Esophagus muscularis mucosa (tissue), 4 donors: ENCODE measurements at regions not wholly inside any gene's neighbourhood (a gene's known extent, or its start where the extent isn't known, plus 50 kb on each side); places are given as distances from the start of the nearest gene placed in this dataset.

Source experiments
- CTCF ChIP-seq, 3 experiments: fragments of 200-600 bp in 2 of 3; fragments of 450-650 bp in 1 of 3; sonication (generic) in 2 of 3; IDR thresholded peaks; one replicate each; pipeline ENCODE4 v1.5.1; 2017 to 2019; ENCODE audit warnings: antibody characterized with exemption in 3 of 3, mild to moderate bottlenecking in 2 of 3, moderate library complexity in 1 of 3
- EP300 ChIP-seq: sonication (generic); formaldehyde crosslinking; IDR thresholded peaks from one replicate; pipeline ENCODE4 v1.6.1; 2017; ENCODE audit warnings: antibody characterized with exemption
- POLR2A ChIP-seq: fragments of 450-650 bp; IDR thresholded peaks from one replicate; pipeline ENCODE4 v1.6.1; 2017; ENCODE audit warnings: antibody characterized with exemption, moderate library complexity, mild to moderate bottlenecking, low read depth
- POLR2AphosphoS5 ChIP-seq, 2 donors: sonication (generic); formaldehyde crosslinking; IDR thresholded peaks; one replicate each; pipeline ENCODE4 v1.6.1; 2017; ENCODE audit warnings: antibody characterized with exemption in 2 of 2

DNA sequence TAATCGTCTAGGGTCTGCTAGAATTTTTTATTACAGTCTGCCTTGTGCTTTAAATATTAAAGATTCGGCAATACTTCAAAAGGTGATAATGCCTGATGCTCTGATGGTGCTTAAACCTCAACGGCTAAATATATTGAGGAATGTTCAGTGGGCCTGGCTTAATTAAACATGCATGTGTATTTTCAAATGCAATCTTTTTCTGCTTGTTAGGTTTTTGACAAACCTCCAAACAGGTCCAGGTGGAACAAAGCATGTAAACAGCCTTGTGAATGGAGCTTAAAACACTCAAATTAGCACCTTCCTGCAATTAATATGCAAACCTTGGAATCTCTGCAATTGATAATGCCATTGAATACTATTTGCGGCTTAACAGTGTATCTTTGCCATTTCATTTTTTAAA, 334.9 kb downstream of the BARHL2 start:
- TF ChIP-seq CTCF (IDR thresholded peaks at IDR 0.05) (no peak), EP300 (no peak), POLR2AphosphoS5 (IDR thresholded peaks at IDR 0.05) (no peak), POLR2A (no peak)
